Loucy (cell line): ENCODE measurements at regions not wholly inside any gene's neighbourhood (a gene's known extent, or its start where the extent isn't known, plus 50 kb on each side); places are given as distances from the start of the nearest gene placed in this dataset.

ENCODE experiments used
- H2AFZ ChIP-seq: fragments of 200-600 bp; sonication (generic); 2 replicates; pipeline ENCODE4 v1.6.0; 2016; ENCODE audit warnings: antibody characterized with exemption, mild to moderate bottlenecking, low read length, moderate library complexity
- H3F3A ChIP-seq: fragments of 200-600 bp; 2 replicates; pipeline ENCODE4 v1.6.0; 2016; ENCODE audit warnings: antibody characterized with exemption, low read depth, mild to moderate bottlenecking
- H3K27me3 ChIP-seq: fragments of 200-600 bp; sonication (generic); 2 replicates; pipeline ENCODE4 v1.6.1; 2014; ENCODE audit warnings: low read length, mild to moderate bottlenecking; ENCODE audit not compliant: insufficient read depth, poor library complexity, severe bottlenecking
- H3K36me3 ChIP-seq: fragments of 200-600 bp; sonication (generic); 2 replicates; pipeline ENCODE4 v1.6.1; 2016; ENCODE audit warnings: low read length; ENCODE audit not compliant: insufficient read depth
- H3K4me1 ChIP-seq: fragments of 200-600 bp; sonication (generic); 2 replicates; pipeline ENCODE4 v1.5.1; 2014; ENCODE audit warnings: low read length, mild to moderate bottlenecking; ENCODE audit not compliant: insufficient read depth, poor library complexity, severe bottlenecking
- H3K4me2 ChIP-seq: fragments of 200-600 bp; sonication (generic); 2 replicates; pipeline ENCODE4 v1.6.0; 2014; ENCODE audit warnings: antibody characterized with exemption, low read length, low read depth, mild to moderate bottlenecking; ENCODE audit not compliant: poor library complexity, severe bottlenecking
- H3K4me3 ChIP-seq: fragments of 200-600 bp; sonication (generic); 2 replicates; pipeline ENCODE4 v1.5.1; 2014; ENCODE audit warnings: low read length, mild to moderate bottlenecking, mixed read lengths; ENCODE audit not compliant: poor library complexity, severe bottlenecking
- H3K79me2 ChIP-seq: fragments of 200-600 bp; sonication (generic); 2 replicates; pipeline ENCODE4 v1.6.1; 2014; ENCODE audit warnings: low read length; ENCODE audit not compliant: insufficient read depth
- H3K9ac ChIP-seq: fragments of 200-600 bp; sonication (generic); 2 replicates; pipeline ENCODE4 v1.6.0; 2014; ENCODE audit warnings: mild to moderate bottlenecking, low read depth, low read length, moderate library complexity; ENCODE audit not compliant: poor library complexity, severe bottlenecking
- H3K9me2 ChIP-seq: fragments of 200-600 bp; sonication (generic); replicated peaks from 2 replicates; pipeline ENCODE4 v1.6.1; 2016; ENCODE audit warnings: low read depth, low read length, mixed read lengths
- H3K9me3 ChIP-seq: fragments of 200-600 bp; sonication (generic); 2 replicates; pipeline ENCODE4 v1.6.1; 2014; ENCODE audit warnings: mild to moderate bottlenecking, antibody characterized with exemption, low read length, low read depth; ENCODE audit not compliant: insufficient read depth
- H4K20me1 ChIP-seq: fragments of 200-600 bp; sonication (generic); 2 replicates; pipeline ENCODE4 v1.6.0; 2014; ENCODE audit warnings: antibody characterized with exemption, low read length, mild to moderate bottlenecking; ENCODE audit not compliant: insufficient read depth, poor library complexity, severe bottlenecking
- EZH2phosphoT487 ChIP-seq: fragments of 200-600 bp; IDR thresholded peaks from 2 replicates; pipeline ENCODE4 v1.6.1; 2018; ENCODE audit warnings: antibody characterized with exemption, mild to moderate bottlenecking, moderate library complexity, borderline replicate concordance
- TF ChIP-seq, protein P1 (sequence below): fragments of 200-600 bp; sonication (generic); conservative IDR thresholded peaks from 2 replicates; pipeline ENCODE4 v1.5.1; 2014; ENCODE audit warnings: mild to moderate bottlenecking, antibody characterized with exemption, low read length

DNA sequence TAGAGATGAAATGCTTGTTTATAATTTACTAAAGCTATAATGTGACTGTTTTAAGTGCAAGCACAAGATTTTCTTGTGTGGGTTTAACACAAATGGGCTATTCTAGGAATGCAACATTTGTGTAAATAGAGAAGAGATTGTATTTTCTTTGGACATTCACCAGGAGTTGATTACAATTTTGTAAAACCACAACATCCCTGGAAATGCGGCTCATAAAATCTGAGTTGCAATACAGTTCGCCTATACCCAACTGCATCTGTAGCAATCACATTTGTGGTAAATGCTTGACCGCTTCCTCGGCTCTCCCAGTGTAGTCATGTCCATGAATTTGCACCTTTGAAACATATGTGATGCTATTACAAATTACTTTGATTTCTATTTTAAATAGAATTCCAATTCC is 348.7 kb upstream of the CDH20 start:
- Histone ChIP-seq H3K9ac (no peak overlapping the region), H4K20me1 (no peaks in the 10 kb centered on the region), H3K9me2 (no peaks in the 10 kb centered on the region), H3K36me3 (no peaks in the 10 kb centered on the region), H3K4me2 (no peak overlapping the region), H3K27me3 (no peaks in the 10 kb centered on the region), H3F3A (no peaks in the 10 kb centered on the region), H3K79me2 (no peaks in the 10 kb centered on the region), H3K9me3 (no peaks in the 10 kb centered on the region), H3K4me1 (no peaks in the 10 kb centered on the region), H2AFZ (no peak overlapping the region), H3K4me3 (no peak overlapping the region)
- TF ChIP-seq, protein P1, sequence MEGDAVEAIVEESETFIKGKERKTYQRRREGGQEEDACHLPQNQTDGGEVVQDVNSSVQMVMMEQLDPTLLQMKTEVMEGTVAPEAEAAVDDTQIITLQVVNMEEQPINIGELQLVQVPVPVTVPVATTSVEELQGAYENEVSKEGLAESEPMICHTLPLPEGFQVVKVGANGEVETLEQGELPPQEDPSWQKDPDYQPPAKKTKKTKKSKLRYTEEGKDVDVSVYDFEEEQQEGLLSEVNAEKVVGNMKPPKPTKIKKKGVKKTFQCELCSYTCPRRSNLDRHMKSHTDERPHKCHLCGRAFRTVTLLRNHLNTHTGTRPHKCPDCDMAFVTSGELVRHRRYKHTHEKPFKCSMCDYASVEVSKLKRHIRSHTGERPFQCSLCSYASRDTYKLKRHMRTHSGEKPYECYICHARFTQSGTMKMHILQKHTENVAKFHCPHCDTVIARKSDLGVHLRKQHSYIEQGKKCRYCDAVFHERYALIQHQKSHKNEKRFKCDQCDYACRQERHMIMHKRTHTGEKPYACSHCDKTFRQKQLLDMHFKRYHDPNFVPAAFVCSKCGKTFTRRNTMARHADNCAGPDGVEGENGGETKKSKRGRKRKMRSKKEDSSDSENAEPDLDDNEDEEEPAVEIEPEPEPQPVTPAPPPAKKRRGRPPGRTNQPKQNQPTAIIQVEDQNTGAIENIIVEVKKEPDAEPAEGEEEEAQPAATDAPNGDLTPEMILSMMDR: no peak
- TF ChIP-seq EZH2phosphoT487: no peak

DNA sequence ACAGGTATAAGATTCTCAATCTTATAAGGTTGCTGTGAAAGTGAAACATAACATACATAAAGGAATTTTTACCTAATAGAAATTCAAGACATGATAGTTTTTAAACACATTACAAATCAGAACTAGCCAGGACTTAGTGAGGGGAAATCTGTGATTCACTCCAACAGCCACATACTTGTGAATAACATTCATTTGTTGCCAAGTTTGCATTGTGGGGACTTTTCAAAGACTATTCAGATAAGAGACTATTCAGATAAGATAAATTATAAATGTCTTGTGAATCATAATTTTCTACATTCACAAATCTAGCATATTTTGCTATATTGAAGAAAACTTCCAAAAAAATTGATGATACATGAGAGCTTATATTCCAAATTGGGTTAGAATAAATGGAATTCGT is 345.3 kb upstream of the CDH20 start:
- TF ChIP-seq, protein P1: no peak
- TF ChIP-seq EZH2phosphoT487: no peak
- no peaks in the 10 kb centered on the region for H3K4me1 ChIP-seq
- H3K27me3 ChIP-seq: no peaks in the 10 kb centered on the region
- no peaks in the 10 kb centered on the region for H3K36me3 ChIP-seq
- no peak overlapping the region for H3K4me2 ChIP-seq
- no peaks in the 10 kb centered on the region for H3K9me3 ChIP-seq
- H3F3A ChIP-seq: no peaks in the 10 kb centered on the region
- no peak overlapping the region for H2AFZ ChIP-seq
- no peaks in the 10 kb centered on the region for H3K9me2 ChIP-seq
- no peak overlapping the region for H3K4me3 ChIP-seq
- H4K20me1 ChIP-seq: no peaks in the 10 kb centered on the region
- H3K79me2 ChIP-seq: no peaks in the 10 kb centered on the region
- no peak overlapping the region for H3K9ac ChIP-seq

DNA sequence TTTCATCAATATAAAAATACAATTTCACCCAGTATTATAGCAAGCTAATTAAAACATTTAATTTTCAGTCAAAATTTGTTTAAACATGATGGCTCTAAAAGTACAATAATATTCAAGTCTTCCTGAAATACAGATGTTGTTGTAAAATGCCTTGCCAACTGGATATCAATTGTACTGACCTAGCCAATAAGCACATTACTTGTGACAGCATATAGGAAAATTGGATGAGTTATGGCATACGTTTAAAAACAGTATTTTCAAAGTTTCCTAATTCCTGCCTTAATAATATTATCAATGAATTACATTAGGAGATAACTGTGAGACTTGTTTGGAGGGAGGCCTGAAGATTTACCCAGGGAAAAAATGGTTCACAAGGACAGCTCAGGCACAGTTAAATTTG is 336.9 kb upstream of the CDH20 start:
- H3F3A ChIP-seq: no peaks in the 10 kb centered on the region
- no peak overlapping the region for H3K4me3 ChIP-seq
- H4K20me1 ChIP-seq: no peaks in the 10 kb centered on the region
- H3K79me2 ChIP-seq: no peaks in the 10 kb centered on the region
- H3K27me3 ChIP-seq: no peaks in the 10 kb centered on the region
- H3K36me3 ChIP-seq: no peaks in the 10 kb centered on the region
- H3K9me3 ChIP-seq: no peaks in the 10 kb centered on the region; the same call in 1 of the 2 replicates
- no peak overlapping the region for H2AFZ ChIP-seq
- H3K4me1 ChIP-seq: no peaks in the 10 kb centered on the region
- H3K9ac ChIP-seq: no peak overlapping the region
- no peak overlapping the region for H3K4me2 ChIP-seq
- TF ChIP-seq, protein P1: no peak
- H3K9me2 ChIP-seq: no peaks in the 10 kb centered on the region
